ENCODE measurements at regions not wholly inside any gene's neighbourhood (a gene's known extent, or its start where the extent isn't known, plus 50 kb on each side); places are given as distances from the start of the nearest gene placed in this dataset.

GRCh38 chr11:70887542-70887827 lies 364.9 kb downstream of the SHANK2 start:
- DNase-seq (ENCODE audit: low spot score), result no peak
- Histone ChIP-seq H3K36me3 (ENCODE audit: control insufficient read depth in 4 of 4, insufficient read depth in 3 of 4, low read depth in 1 of 4, low read length in 3 of 4) (peaks cover 0 to 5% (median 3%) of the 10 kb centered on the region in 4 donors), H3K27ac (ENCODE audit: low read depth in 1 of 2, low read length in 2 of 2) (no peak overlapping the region), H3K4me1 (ENCODE audit: control insufficient read depth in 4 of 4, insufficient read depth in 4 of 4, low read length in 3 of 4) (no peaks in the 10 kb centered on the region), H3K9me3 (ENCODE audit: control insufficient read depth in 4 of 4, low read length in 3 of 4) (no peaks in the 10 kb centered on the region), H3K27me3 (ENCODE audit: control insufficient read depth in 4 of 4, insufficient read depth in 4 of 4, low read length in 3 of 4) (no peaks in the 10 kb centered on the region), H3K4me3 (ENCODE audit: low read depth in 1 of 3, low read length in 3 of 3) (no peak overlapping the region), H3K9ac (ENCODE audit: low read depth in 1 of 2, low read length in 2 of 2) (no peak overlapping the region)
- WGBS, result 79% methylated on average over 2 of the region's 2 CpGs
- TF ChIP-seq RXRA (IDR thresholded peaks at IDR 0.05), result no peak
- no peak for TF ChIP-seq NR2F2 (IDR thresholded peaks at IDR 0.05)
- TF ChIP-seq FOXA2 (IDR thresholded peaks at IDR 0.05), result no peak
- TF ChIP-seq ZBTB33 (IDR thresholded peaks at IDR 0.05), result no peak
- TF ChIP-seq HNF4A (conservative IDR thresholded peaks at IDR 0.05), result no peak
- TF ChIP-seq TAF1 (conservative IDR thresholded peaks at IDR 0.05), result no peak
- no peak for TF ChIP-seq EGR1 (IDR thresholded peaks at IDR 0.05; ENCODE audit: low read depth in 2 of 2)
- no peak for TF ChIP-seq YY1 (IDR thresholded peaks at IDR 0.05)
- no peak for TF ChIP-seq HNF4G (IDR thresholded peaks at IDR 0.05)

GRCh38 chr11:70888061-70888460 lies 364.3 kb downstream of the SHANK2 start:
- Histone ChIP-seq H3K4me3 (ENCODE audit: low read depth in 1 of 3, low read length in 3 of 3) (no peak overlapping the region), H3K4me1 (ENCODE audit: control insufficient read depth in 4 of 4, insufficient read depth in 4 of 4, low read length in 3 of 4) (no peaks in the 10 kb centered on the region), H3K9me3 (ENCODE audit: control insufficient read depth in 4 of 4, low read length in 3 of 4) (no peaks in the 10 kb centered on the region), H3K27ac (ENCODE audit: low read depth in 1 of 2, low read length in 2 of 2) (no peak overlapping the region), H3K27me3 (ENCODE audit: control insufficient read depth in 4 of 4, insufficient read depth in 4 of 4, low read length in 3 of 4) (no peaks in the 10 kb centered on the region), H3K36me3 (ENCODE audit: control insufficient read depth in 4 of 4, insufficient read depth in 3 of 4, low read depth in 1 of 4, low read length in 3 of 4) (peaks cover 0 to 6% (median 3%) of the 10 kb centered on the region in 4 donors), H3K9ac (ENCODE audit: low read depth in 1 of 2, low read length in 2 of 2) (no peak overlapping the region)
- TF ChIP-seq RAD21 (IDR thresholded peaks at IDR 0.05), result no peak
- DNase-seq (ENCODE audit: low spot score), result no peak
- WGBS, result 85% methylated on average over 6 of the region's 6 CpGs

- H3K27ac ChIP-seq (ENCODE audit: low read depth in 1 of 2, low read length in 2 of 2), result no peak overlapping the region
- TF ChIP-seq TAF1 (conservative IDR thresholded peaks at IDR 0.05) (no peak), CTCF (IDR thresholded peaks at IDR 0.05; ENCODE audit: low read depth, low read length, missing input control) (no peak), EGR1 (IDR thresholded peaks at IDR 0.05; ENCODE audit: low read depth in 2 of 2) (no peak), ATF3 (IDR thresholded peaks at IDR 0.05) (no peak)
- no peak overlapping the region for H3K4me3 ChIP-seq (ENCODE audit: low read depth in 1 of 3, low read length in 3 of 3)
- no peaks in the 10 kb centered on the region for H3K9me3 ChIP-seq (ENCODE audit: control insufficient read depth in 4 of 4, low read length in 3 of 4)
- H3K27me3 ChIP-seq (ENCODE audit: control insufficient read depth in 4 of 4, insufficient read depth in 4 of 4, low read length in 3 of 4), result no peaks in the 10 kb centered on the region
- H3K36me3 ChIP-seq (ENCODE audit: control insufficient read depth in 4 of 4, insufficient read depth in 3 of 4, low read depth in 1 of 4, low read length in 3 of 4), result peaks cover 2 to 7% (median 4%) of the 10 kb centered on the region in 4 donors
- H3K4me1 ChIP-seq (ENCODE audit: control insufficient read depth in 4 of 4, insufficient read depth in 4 of 4, low read length in 3 of 4), result no peaks in the 10 kb centered on the region
- no peak for DNase-seq (ENCODE audit: low spot score)
- H3K9ac ChIP-seq (ENCODE audit: low read depth in 1 of 2, low read length in 2 of 2), result no peak overlapping the region
- whole genome bisulfite sequencing, result 88% methylated on average over 13 of the region's 13 CpGs
Observed at GRCh38 chr11:70889411-70889810, 363.0 kb downstream of the SHANK2 start.

Measured in liver (tissue), 8 donors.